ENCODE measurements at regions not wholly inside any gene's neighbourhood (a gene's known extent, or its start where the extent isn't known, plus 50 kb on each side); places are given as distances from the start of the nearest gene placed in this dataset.
A peak's percentile ranks its signal among the peaks of the same experiment; 100 is the strongest.
"Not testable (repeated sequence)": the region's sequence is repeated elsewhere in the genome, so short reads cannot be mapped to it uniquely, and the experiment has no call there.

GRCh38 chr4:143819029-143819428, 86.3 kb downstream of the GYPE start:
- Histone ChIP-seq H3K4me3 (no peak overlapping the region), H3K9me3 (replicated peaks) (no peaks in the 10 kb centered on the region), H3K27ac (no peak overlapping the region), H3K27me3 (replicated peaks) (no peaks in the 10 kb centered on the region), H3K36me3 (no peaks in the 10 kb centered on the region), H3K4me1 (replicated peaks) (no peaks in the 10 kb centered on the region)
- no peak for DNase-seq (ENCODE audit: low read depth in 1 of 2, low spot score in 2 of 2)

DNA sequence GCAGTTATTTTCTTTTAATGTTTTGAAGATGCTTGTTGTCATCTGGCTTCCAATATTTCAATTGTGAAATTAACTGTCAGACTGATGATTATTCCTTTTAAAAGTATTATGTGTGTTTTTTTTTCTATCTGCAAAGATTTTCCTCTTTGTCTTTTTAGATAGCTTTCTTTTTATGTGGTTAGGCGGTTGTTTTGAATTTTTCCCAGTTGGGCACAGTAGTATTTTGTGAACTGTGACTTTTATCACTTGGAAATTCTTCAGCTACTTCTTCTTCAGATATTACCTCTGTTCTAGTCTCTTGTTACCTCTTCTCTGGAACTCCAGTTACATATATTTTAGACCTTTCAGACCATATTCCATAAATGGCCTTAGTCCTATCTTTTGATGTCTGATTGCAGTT, 87.5 kb downstream of the GYPE start:
- not testable (repeated sequence) for H3K27ac ChIP-seq; H3K4me1 ChIP-seq (replicated peaks); H3K4me3 ChIP-seq; H3K27me3 ChIP-seq (replicated peaks); DNase-seq (ENCODE audit: low read depth in 1 of 2, low spot score in 2 of 2); H3K36me3 ChIP-seq; H3K9me3 ChIP-seq (replicated peaks)

GRCh38 chr4:143815375-143815774, 90.0 kb downstream of the GYPE start:
- not testable (repeated sequence) for H3K4me1 ChIP-seq (replicated peaks); H3K27ac ChIP-seq; H3K36me3 ChIP-seq; H3K4me3 ChIP-seq; H3K27me3 ChIP-seq (replicated peaks); H3K9me3 ChIP-seq (replicated peaks); DNase-seq (ENCODE audit: low read depth in 1 of 2, low spot score in 2 of 2)

DNA sequence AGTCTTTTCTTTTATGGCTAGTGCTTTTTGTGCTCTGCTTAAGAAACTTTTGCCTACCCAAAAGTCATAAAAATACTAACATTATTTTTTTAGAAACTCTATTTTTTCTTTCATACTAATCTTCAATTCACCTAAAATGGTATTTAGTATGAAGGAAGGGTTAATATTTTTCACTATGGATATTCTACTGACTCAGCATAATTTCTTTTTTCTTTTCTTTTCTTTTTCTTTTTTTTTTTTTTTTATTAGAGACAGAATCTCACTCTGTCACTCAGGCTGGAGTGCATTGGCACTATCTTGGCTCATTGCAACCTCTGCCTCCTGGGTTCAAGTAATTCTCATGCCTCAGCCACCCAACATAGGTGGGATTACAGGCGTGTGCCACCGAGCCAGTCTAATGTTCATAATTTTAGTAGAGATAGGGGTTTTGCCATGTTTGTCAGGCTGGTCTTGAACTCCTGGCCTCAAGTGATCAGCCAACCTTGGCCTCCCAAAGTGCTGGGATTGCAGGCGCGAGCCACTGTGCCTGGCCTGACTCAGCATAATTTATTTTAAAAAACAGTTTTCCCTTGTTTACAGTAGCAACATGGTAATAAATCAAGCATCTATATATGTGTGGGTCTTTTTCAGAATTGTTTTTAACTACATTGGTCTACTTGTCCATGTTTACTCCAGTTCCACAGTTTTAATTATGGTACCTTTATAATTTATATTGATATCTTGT, 91.8 kb downstream of the GYPE start:
- H3K4me3 ChIP-seq; H3K27me3 ChIP-seq (replicated peaks); DNase-seq (ENCODE audit: low read depth in 1 of 2, low spot score in 2 of 2); H3K9me3 ChIP-seq (replicated peaks); H3K36me3 ChIP-seq; H3K4me1 ChIP-seq (replicated peaks); H3K27ac ChIP-seq: not testable (repeated sequence)

- H3K27ac ChIP-seq; H3K9me3 ChIP-seq (replicated peaks); H3K27me3 ChIP-seq (replicated peaks); H3K4me1 ChIP-seq (replicated peaks); H3K36me3 ChIP-seq; DNase-seq (ENCODE audit: low read depth in 1 of 2, low spot score in 2 of 2); H3K4me3 ChIP-seq: not testable (repeated sequence)
Observed at GRCh38 chr4:143791693-143792092, 91.2 kb upstream of the FREM3 start.

DNA sequence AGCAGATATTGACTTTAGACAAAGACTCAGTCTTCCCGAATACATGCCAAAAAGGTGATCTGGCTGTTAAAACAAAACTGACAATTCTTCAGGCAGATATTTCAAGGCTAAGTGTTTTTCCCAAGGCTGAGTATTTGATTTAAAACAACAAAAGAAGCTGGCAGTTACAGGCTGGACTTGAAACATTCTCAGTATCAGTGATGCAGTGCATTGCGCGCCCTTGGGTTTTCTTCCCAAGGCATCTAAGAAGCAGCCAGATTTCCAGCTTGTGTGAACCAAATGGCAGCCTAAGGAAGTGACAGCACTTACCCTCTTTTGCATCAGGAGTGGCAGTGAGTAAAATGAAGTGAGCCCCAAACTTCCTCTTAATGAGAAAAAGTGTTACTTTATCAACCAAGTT, 90.0 kb upstream of the FREM3 start:
- DNase-seq (ENCODE audit: low read depth in 1 of 2, low spot score in 2 of 2); H3K27ac ChIP-seq; H3K4me1 ChIP-seq (replicated peaks); H3K9me3 ChIP-seq (replicated peaks); H3K36me3 ChIP-seq; H3K27me3 ChIP-seq (replicated peaks); H3K4me3 ChIP-seq: not testable (repeated sequence)

GRCh38 chr4:143789618-143790017, 89.1 kb upstream of the FREM3 start:
- not testable (repeated sequence) for H3K9me3 ChIP-seq (replicated peaks); H3K27ac ChIP-seq; H3K27me3 ChIP-seq (replicated peaks); H3K4me3 ChIP-seq; H3K36me3 ChIP-seq; H3K4me1 ChIP-seq (replicated peaks); DNase-seq (ENCODE audit: low read depth in 1 of 2, low spot score in 2 of 2)

DNA sequence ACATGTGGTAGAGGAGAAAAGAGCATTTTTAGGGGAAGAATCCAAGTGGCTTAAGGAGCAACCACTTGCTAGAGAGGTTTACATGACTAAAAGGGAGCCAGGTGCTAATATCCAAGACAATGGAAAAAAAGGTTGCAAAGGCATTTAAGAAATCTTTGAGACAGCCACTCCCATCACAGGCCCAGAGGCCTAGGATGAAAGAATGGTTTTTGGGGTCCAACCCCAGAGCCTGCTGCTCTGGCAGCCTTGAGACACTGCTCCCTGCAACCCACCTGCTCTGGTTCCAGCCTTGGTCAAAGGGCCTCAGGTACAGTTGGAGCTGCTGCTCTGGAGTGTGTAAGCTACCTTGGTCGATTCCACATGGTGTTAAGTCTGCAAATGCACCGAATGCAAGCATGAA, 84.1 kb upstream of the FREM3 start:
- H3K4me1 ChIP-seq (replicated peaks) = no peaks in the 10 kb centered on the region
- H3K27ac ChIP-seq = no peak overlapping the region
- no peak overlapping the region for H3K4me3 ChIP-seq
- DNase-seq (ENCODE audit: low read depth in 1 of 2, low spot score in 2 of 2) = no peak
- no peaks in the 10 kb centered on the region for H3K9me3 ChIP-seq (replicated peaks)
- H3K36me3 ChIP-seq = no peaks in the 10 kb centered on the region
- no peaks in the 10 kb centered on the region; the same call in 1 of the 2 replicates for H3K27me3 ChIP-seq (replicated peaks)

DNA sequence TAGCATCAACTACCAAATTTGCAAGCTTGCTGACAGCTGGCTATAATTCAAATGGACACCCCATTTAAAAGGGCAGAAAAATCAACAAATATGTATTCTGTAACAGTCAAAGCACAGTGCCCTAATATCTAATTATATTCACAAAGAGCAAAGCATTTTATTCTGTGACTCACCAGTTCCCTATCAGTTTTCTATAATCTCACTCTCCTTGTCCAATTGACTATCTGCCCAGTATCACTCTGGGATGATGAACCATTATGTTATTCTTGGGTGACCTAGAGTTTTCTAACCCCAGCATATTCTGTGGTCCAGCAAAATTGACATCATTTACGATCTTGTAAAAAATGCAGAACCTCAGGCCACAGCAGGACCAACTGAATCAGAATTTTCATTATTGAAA, 82.0 kb upstream of the FREM3 start:
- Histone ChIP-seq H3K9me3 (replicated peaks) (no peaks in the 10 kb centered on the region), H3K27me3 (replicated peaks) (no peaks in the 10 kb centered on the region; the same call in 1 of the 2 replicates), H3K4me3 (no peak overlapping the region), H3K4me1 (replicated peaks) (no peaks in the 10 kb centered on the region), H3K27ac (no peak overlapping the region), H3K36me3 (no peaks in the 10 kb centered on the region)
- no peak for DNase-seq (ENCODE audit: low read depth in 1 of 2, low spot score in 2 of 2)

- Histone ChIP-seq H3K27ac (no peak overlapping the region), H3K36me3 (no peaks in the 10 kb centered on the region), H3K4me3 (no peak overlapping the region), H3K4me1 (replicated peaks) (no peaks in the 10 kb centered on the region), H3K27me3 (replicated peaks) (no peaks in the 10 kb centered on the region), H3K9me3 (replicated peaks) (no peaks in the 10 kb centered on the region)
- peak; percentile 26 to 54 for DNase-seq (ENCODE audit: low read depth in 1 of 2, low spot score in 2 of 2)
Observed at GRCh38 chr4:143773998-143774895, 73.8 kb upstream of the FREM3 start.

GRCh38 chr4:143771269-143771668, 70.8 kb upstream of the FREM3 start:
- no peak for DNase-seq (ENCODE audit: low read depth in 1 of 2, low spot score in 2 of 2)
- Histone ChIP-seq H3K9me3 (replicated peaks) (no peaks in the 10 kb centered on the region), H3K36me3 (no peaks in the 10 kb centered on the region), H3K4me1 (replicated peaks) (no peaks in the 10 kb centered on the region), H3K27me3 (replicated peaks) (no peaks in the 10 kb centered on the region), H3K4me3 (no peak overlapping the region), H3K27ac (no peak overlapping the region)

DNA sequence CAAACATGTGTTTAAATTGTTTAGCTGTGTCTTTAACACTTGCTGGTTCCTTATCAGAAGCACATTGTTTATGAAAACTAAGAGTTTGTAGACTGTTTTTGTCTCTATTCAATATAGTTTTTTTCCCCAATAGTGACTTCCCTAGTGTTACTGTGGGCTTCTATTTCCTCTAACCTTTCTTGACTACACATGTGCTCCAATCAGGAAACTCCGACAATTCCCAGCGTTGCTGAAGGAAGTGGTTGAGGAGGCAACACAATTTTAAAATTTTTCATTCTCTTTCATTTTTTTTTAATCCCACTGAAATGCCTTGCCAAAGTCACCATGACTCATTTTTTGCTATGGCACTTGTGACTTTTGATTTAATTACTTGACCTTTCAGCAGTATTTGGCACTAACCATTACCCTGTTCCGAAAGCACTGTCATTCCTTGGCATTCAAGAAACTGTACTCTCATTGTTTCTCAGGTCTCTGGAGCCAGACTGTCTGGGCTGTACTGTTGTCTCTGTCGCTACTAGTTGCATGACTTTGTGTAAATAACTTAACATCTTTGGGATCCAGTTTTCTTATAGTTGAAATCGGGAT, 67.6 kb upstream of the FREM3 start:
- peak in 1 of 2 experiments; percentile 33 for DNase-seq (ENCODE audit: low read depth in 1 of 2, low spot score in 2 of 2)
- H3K4me3 ChIP-seq = no peak overlapping the region

DNA sequence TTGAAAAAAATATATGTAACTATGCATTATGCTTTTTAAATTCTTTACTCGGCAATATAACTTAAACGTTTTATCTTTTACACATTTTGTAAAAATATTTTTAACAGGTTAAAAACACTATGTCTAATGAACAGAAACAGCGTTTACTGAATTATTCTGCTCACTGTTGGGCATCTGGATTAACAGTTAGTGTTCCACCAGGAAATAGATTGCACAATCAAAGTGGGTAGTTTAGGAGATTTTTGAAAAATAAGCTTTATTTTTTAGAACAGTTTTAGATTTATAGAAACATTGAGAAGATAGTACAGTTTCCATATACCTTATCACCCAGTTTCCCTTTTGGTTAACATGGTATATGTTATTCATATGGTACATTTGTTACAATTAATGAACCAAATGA, 63.1 kb upstream of the FREM3 start:
- Histone ChIP-seq H3K4me1 (replicated peaks) (no peaks in the 10 kb centered on the region), H3K36me3 (no peaks in the 10 kb centered on the region), H3K9me3 (replicated peaks) (no peaks in the 10 kb centered on the region), H3K4me3 (no peak overlapping the region), H3K27ac (no peak overlapping the region), H3K27me3 (replicated peaks) (no peaks in the 10 kb centered on the region; the same call in 1 of the 2 replicates)
- no peak for DNase-seq (ENCODE audit: low read depth in 1 of 2, low spot score in 2 of 2)

More for the DNA sequence above, 67.6 kb upstream of the FREM3 start:
- Histone ChIP-seq H3K27me3 (replicated peaks) (no peaks in the 10 kb centered on the region), H3K27ac (peak overlapping the region; percentile 50; the same call in 1 of the 2 replicates), H3K9me3 (replicated peaks) (no peaks in the 10 kb centered on the region), H3K4me1 (replicated peaks) (no peaks in the 10 kb centered on the region), H3K36me3 (no peaks in the 10 kb centered on the region)

DNA sequence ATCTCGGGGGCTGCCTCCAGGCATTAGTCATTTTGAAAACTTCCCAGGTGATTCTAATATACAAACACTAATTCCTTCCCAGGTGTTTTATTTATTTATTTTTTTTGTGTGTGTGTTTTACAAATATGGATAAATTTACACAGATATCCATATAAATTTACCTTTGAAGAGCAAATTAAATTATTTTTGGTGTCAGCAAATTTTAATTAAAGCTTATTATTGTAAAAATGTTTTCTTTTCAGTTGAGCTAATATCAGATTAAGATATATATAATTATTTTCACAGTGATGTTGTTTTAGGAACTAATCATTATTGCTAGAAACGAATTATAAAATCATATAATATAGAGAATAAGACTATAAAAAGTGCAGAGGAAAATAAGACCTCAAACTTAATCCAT, 62.0 kb upstream of the FREM3 start:
- Histone ChIP-seq H3K27me3 (replicated peaks) (no peaks in the 10 kb centered on the region; the same call in 1 of the 2 replicates), H3K4me1 (replicated peaks) (no peaks in the 10 kb centered on the region), H3K9me3 (replicated peaks) (no peaks in the 10 kb centered on the region), H3K4me3 (no peak overlapping the region), H3K36me3 (no peaks in the 10 kb centered on the region), H3K27ac (no peak overlapping the region)
- no peak for DNase-seq (ENCODE audit: low read depth in 1 of 2, low spot score in 2 of 2)
